OCI-LY7 (cell line): ENCODE measurements at regions not wholly inside any gene's neighbourhood (a gene's known extent, or its start where the extent isn't known, plus 50 kb on each side); places are given as distances from the start of the nearest gene placed in this dataset.

Experiments used
- BruUV-seq: library from RNA; stranded (reverse); fragments of 400-500 nt; replicated peaks from 2 replicates; lab custom pipeline; 2021; lab: Mats Ljungman, UMichigan
- CTCF ChIA-PET: fragments of 300-600 bp; sonication (Branson Sonifier 250); formaldehyde crosslinking; loops from one replicate; lab custom pipeline; 2022; ENCODE audit warnings: antibody characterized with exemption; ENCODE audit not compliant: unreplicated experiment; lab: Charles Lee
- POLR2A ChIA-PET: fragments of 300-600 bp; sonication (Branson Sonifier 250); formaldehyde crosslinking; loops from one replicate; lab custom pipeline; 2022; ENCODE audit warnings: antibody characterized with exemption; lab: Charles Lee
- DNase-seq: peaks from one replicate; pipeline ENCODE4 v3.0.0-alpha.2; 2015; ENCODE audit warnings: low spot score
- H2AFZ ChIP-seq: fragments of 200-600 bp; sonication (generic), shearing (Covaris generic); 2 replicates; pipeline ENCODE4 v1.6.1; 2014; ENCODE audit warnings: mild to moderate bottlenecking, antibody characterized with exemption, low read length, moderate library complexity
- H3K27ac ChIP-seq: fragments of 200-600 bp; sonication (generic); 2 replicates; pipeline ENCODE4 v1.5.1; 2014; ENCODE audit warnings: mixed run types, low read depth, mild to moderate bottlenecking, moderate library complexity, low read length, inconsistent platforms; ENCODE audit not compliant: poor library complexity, severe bottlenecking
- H3K36me3 ChIP-seq: fragments of 200-600 bp; sonication (generic); 2 replicates; pipeline ENCODE4 v1.6.1; 2014; ENCODE audit warnings: mild to moderate bottlenecking, antibody characterized with exemption, low read length, moderate library complexity, mixed read lengths; ENCODE audit not compliant: insufficient read depth
- H3K4me1 ChIP-seq: fragments of 200-600 bp; sonication (generic); 2 replicates; pipeline ENCODE4 v1.5.1; 2014; ENCODE audit warnings: mild to moderate bottlenecking, low read length; ENCODE audit not compliant: insufficient read depth, poor library complexity, severe bottlenecking
- H3K4me2 ChIP-seq: fragments of 200-600 bp; sonication (generic); 2 replicates; pipeline ENCODE4 v1.6.1; 2014; ENCODE audit warnings: mild to moderate bottlenecking, low read length
- H3K4me3 ChIP-seq: fragments of 200-600 bp; sonication (generic); 2 replicates; pipeline ENCODE4 v1.5.1; 2014; ENCODE audit warnings: mild to moderate bottlenecking, low read depth, low read length; ENCODE audit not compliant: poor library complexity, severe bottlenecking
- H3K79me2 ChIP-seq: fragments of 200-600 bp; sonication (generic); 2 replicates; pipeline ENCODE4 v1.6.1; 2016; ENCODE audit warnings: low read depth, mild to moderate bottlenecking, low read length, moderate library complexity, mixed read lengths; ENCODE audit not compliant: insufficient read depth
- H3K9me2 ChIP-seq: fragments of 200-600 bp; sonication (generic); 2 replicates; pipeline ENCODE4 v1.6.1; 2016; ENCODE audit warnings: mild to moderate bottlenecking, low read length, mixed read lengths; ENCODE audit not compliant: insufficient read depth
- H3K9me3 ChIP-seq: fragments of 200-600 bp; sonication (generic); 2 replicates; pipeline ENCODE4 v1.6.1; 2014; ENCODE audit warnings: mild to moderate bottlenecking, mixed run types, low read length, mixed read lengths
- H4K20me1 ChIP-seq: fragments of 200-600 bp; sonication (generic); 2 replicates; pipeline ENCODE4 v1.6.1; 2014; ENCODE audit warnings: mild to moderate bottlenecking, antibody characterized with exemption, low read length, moderate library complexity, mixed read lengths; ENCODE audit not compliant: insufficient read depth
- CTCF ChIP-seq: fragments of 200-600 bp; sonication (generic); conservative IDR thresholded peaks from 2 replicates; pipeline ENCODE4 v1.5.1; 2014; ENCODE audit warnings: mild to moderate bottlenecking, antibody characterized with exemption, low read length, moderate library complexity, mixed read lengths
- EZH2phosphoT487 ChIP-seq: fragments of 200-600 bp; sonication (generic); IDR thresholded peaks from 2 replicates; pipeline ENCODE4 v1.6.1; 2018; ENCODE audit warnings: low read depth, borderline replicate concordance, mild to moderate bottlenecking, mixed run types, antibody characterized with exemption, low read length, moderate library complexity, mixed read lengths
- intact Hi-C: fragments of 100-400 bp; cut with micrococcal nuclease; formaldehyde crosslinking; loops from one replicate; pipeline ENCODE4 v1.10.0; 2022; ENCODE audit not compliant: unreplicated experiment

- POLR2A ChIA-PET, result no interaction called here
Observed at GRCh38 chr18:67969458-67969857, 452.9 kb upstream of the DSEL start.

GRCh38 chr18:67966224-67966623 is 449.7 kb upstream of the DSEL start:
- CTCF ChIA-PET, result no interaction called here
- Histone ChIP-seq H3K4me1 (no peaks in the 10 kb centered on the region), H4K20me1 (no peaks in the 10 kb centered on the region), H3K9me2 (no peaks in the 10 kb centered on the region), H3K36me3 (no peaks in the 10 kb centered on the region), H3K4me3 (no peak overlapping the region), H2AFZ (no peak overlapping the region), H3K27ac (no peak overlapping the region), H3K79me2 (no peaks in the 10 kb centered on the region), H3K4me2 (no peak overlapping the region), H3K9me3 (no peaks in the 10 kb centered on the region)
- intact Hi-C loops, result no loop called here
- no peak for DNase-seq
- no TSS peak for BruUV-seq
- TF ChIP-seq CTCF, result no peak
- no peak for TF ChIP-seq EZH2phosphoT487
- POLR2A ChIA-PET, result interaction anchor here (0.6 kb wide), 1 partner anchor 15 kb away, joined by 3 read pairs; no protein-coding TSS in a partner anchor

More at GRCh38 chr18:67969458-67969857, 452.9 kb upstream of the DSEL start:
- DNase-seq, result no peak
- CTCF ChIA-PET, result no interaction called here
- H3K4me2 ChIP-seq, result no peak overlapping the region
- no peaks in the 10 kb centered on the region for H3K9me2 ChIP-seq
- H3K9me3 ChIP-seq, result no peaks in the 10 kb centered on the region
- TF ChIP-seq EZH2phosphoT487 (no peak), CTCF (no peak)
- no peaks in the 10 kb centered on the region for H3K79me2 ChIP-seq
- BruUV-seq, result no TSS peak
- H4K20me1 ChIP-seq, result no peaks in the 10 kb centered on the region
- H3K4me1 ChIP-seq, result no peaks in the 10 kb centered on the region
- no peaks in the 10 kb centered on the region for H3K36me3 ChIP-seq
- no peak overlapping the region for H3K27ac ChIP-seq
- intact Hi-C loops, result no loop called here
- H2AFZ ChIP-seq, result no peak overlapping the region
- H3K4me3 ChIP-seq, result no peak overlapping the region

- H4K20me1 ChIP-seq, result no peaks in the 10 kb centered on the region
- DNase-seq, result no peak
- H3K27ac ChIP-seq, result no peak overlapping the region
- H3K9me3 ChIP-seq, result no peaks in the 10 kb centered on the region
- H3K79me2 ChIP-seq, result no peaks in the 10 kb centered on the region
- ChIA-PET POLR2A (no interaction called here), CTCF (no interaction called here)
- no peaks in the 10 kb centered on the region for H3K36me3 ChIP-seq
- no peak overlapping the region for H2AFZ ChIP-seq
- TF ChIP-seq CTCF (no peak), EZH2phosphoT487 (no peak)
- H3K4me3 ChIP-seq, result no peak overlapping the region
- no peaks in the 10 kb centered on the region for H3K4me1 ChIP-seq
- H3K9me2 ChIP-seq, result no peaks in the 10 kb centered on the region
- intact Hi-C loops, result no loop called here
- H3K4me2 ChIP-seq, result no peak overlapping the region
- BruUV-seq, result no TSS peak
Observed at GRCh38 chr18:67964462-67964861, 447.9 kb upstream of the DSEL start.
